Liver (tissue), 8 donors: ENCODE measurements at regions not wholly inside any gene's neighbourhood (a gene's known extent, or its start where the extent isn't known, plus 50 kb on each side); places are given as distances from the start of the nearest gene placed in this dataset.

Experiments
- DNase-seq: peaks from one replicate; pipeline ENCODE4 v3.0.0-alpha.2; 2017; ENCODE audit warnings: low spot score
- H3K27ac ChIP-seq, 2 donors: one replicate each; pipeline ENCODE4 v1.7.0; 2013; ENCODE audit warnings: inconsistent platforms in 2 of 2, low read length in 2 of 2, control low read depth in 1 of 2, low read depth in 1 of 2, mild to moderate bottlenecking in 1 of 2
- H3K27me3 ChIP-seq, 4 donors: one replicate each; pipeline versions ENCODE4 v1.6.1 to v1.7.0; 2013; ENCODE audit warnings: low read length in 3 of 4, inconsistent platforms in 1 of 4, mild to moderate bottlenecking in 1 of 4, moderate library complexity in 1 of 4; ENCODE audit not compliant: control insufficient read depth in 4 of 4, insufficient read depth in 4 of 4
- H3K36me3 ChIP-seq, 4 donors: one replicate each; pipeline versions ENCODE4 v1.6.1 to v1.7.0; 2013; ENCODE audit warnings: low read length in 3 of 4, mild to moderate bottlenecking in 3 of 4, low read depth in 1 of 4, moderate library complexity in 1 of 4; ENCODE audit not compliant: control insufficient read depth in 4 of 4, insufficient read depth in 3 of 4
- H3K4me1 ChIP-seq, 4 donors: one replicate each; pipeline versions ENCODE4 v1.6.1 to v1.7.0; 2013; ENCODE audit warnings: low read length in 3 of 4, mild to moderate bottlenecking in 3 of 4, moderate library complexity in 1 of 4; ENCODE audit not compliant: control insufficient read depth in 4 of 4, insufficient read depth in 4 of 4
- H3K4me3 ChIP-seq, 3 donors: one replicate each; pipeline versions ENCODE4 v1.6.1 to v1.7.0; 2013; ENCODE audit warnings: low read length in 3 of 3, control low read depth in 1 of 3, low read depth in 1 of 3, mild to moderate bottlenecking in 1 of 3
- H3K9ac ChIP-seq, 2 donors: one replicate each; pipeline ENCODE4 v1.7.0; 2013; ENCODE audit warnings: low read length in 2 of 2, mild to moderate bottlenecking in 2 of 2, moderate library complexity in 2 of 2, control low read depth in 1 of 2, low read depth in 1 of 2
- H3K9me3 ChIP-seq, 4 donors: one replicate each; pipeline versions ENCODE4 v1.6.1 to v1.7.0; 2013; ENCODE audit warnings: low read length in 3 of 4; ENCODE audit not compliant: control insufficient read depth in 4 of 4
- ATF3 ChIP-seq: IDR thresholded peaks from 2 replicates; pipeline ENCODE4 v1.6.1; 2016; ENCODE audit warnings: antibody characterized with exemption
- CTCF ChIP-seq: fragments of 150-350 bp; IDR thresholded peaks from 2 replicates; pipeline ENCODE4 v1.5.1; 2017; ENCODE audit warnings: improper control_type of control experiment, low read depth, low read length; ENCODE audit not compliant: missing input control
- FOXA2 ChIP-seq: IDR thresholded peaks from 2 replicates; pipeline ENCODE4 v1.6.1; 2016; ENCODE audit warnings: antibody characterized with exemption
- GABPA ChIP-seq, 2 donors: IDR thresholded peaks in 1 of 2; conservative IDR thresholded peaks in 1 of 2; 2 replicates each; pipeline ENCODE4 v1.6.1; 2016; ENCODE audit warnings: antibody characterized with exemption in 2 of 2, mild to moderate bottlenecking in 1 of 2, moderate library complexity in 1 of 2
- HNF4A ChIP-seq, 2 donors: conservative IDR thresholded peaks; 2 replicates each; pipeline ENCODE4 v1.6.1; 2016; ENCODE audit warnings: antibody characterized with exemption in 2 of 2, mild to moderate bottlenecking in 2 of 2
- HNF4G ChIP-seq: IDR thresholded peaks from 2 replicates; pipeline ENCODE4 v1.6.1; 2016; ENCODE audit warnings: antibody characterized with exemption
- MAX ChIP-seq: IDR thresholded peaks from 2 replicates; pipeline ENCODE4 v1.6.1; 2016; ENCODE audit warnings: antibody characterized with exemption
- NR2F2 ChIP-seq: IDR thresholded peaks from 2 replicates; pipeline ENCODE4 v1.6.1; 2016; ENCODE audit warnings: antibody characterized with exemption
- RAD21 ChIP-seq, 2 donors: IDR thresholded peaks; 2 replicates each; pipeline ENCODE4 v1.6.1; 2016; ENCODE audit warnings: antibody characterized with exemption in 2 of 2, mild to moderate bottlenecking in 2 of 2
- REST ChIP-seq: IDR thresholded peaks from 2 replicates; pipeline ENCODE4 v1.6.1; 2016; ENCODE audit warnings: antibody characterized with exemption, mild to moderate bottlenecking
- RXRA ChIP-seq, 2 donors: IDR thresholded peaks; 2 replicates each; pipeline ENCODE4 v1.6.1; 2017 to 2018; ENCODE audit warnings: antibody characterized with exemption in 2 of 2, mild to moderate bottlenecking in 1 of 2
- YY1 ChIP-seq: IDR thresholded peaks from 2 replicates; pipeline ENCODE4 v1.6.1; 2016; ENCODE audit warnings: antibody characterized with exemption, mild to moderate bottlenecking
- ZBTB33 ChIP-seq: IDR thresholded peaks from 2 replicates; pipeline ENCODE4 v1.6.1; 2016; ENCODE audit warnings: antibody characterized with exemption
- WGBS: extraction: QIAGEN DNeasy Blood & Tissue Kit; methylation state at CpG from one replicate; pipeline ENCODE4 v1.1.7; 2013; 5-methylcytosine and 5-hydroxymethylcytosine counted together
- donor health status: healthy.
- donor health status: healthy.
- donor health status: healthy.
- donor health status: healthy.
- donor health status: healthy.

GRCh38 chr1:234743791-234744611, 134.0 kb upstream of the IRF2BP2 start:
- 76% methylated on average over 18 of the region's 18 CpGs for WGBS
- Histone ChIP-seq H3K27me3 (no peaks in the 10 kb centered on the region), H3K36me3 (no peaks in the 10 kb centered on the region), H3K4me1 (no peaks in the 10 kb centered on the region), H3K9ac (no peak overlapping the region), H3K4me3 (no peak overlapping the region), H3K27ac (no peak overlapping the region), H3K9me3 (no peaks in the 10 kb centered on the region)
- TF ChIP-seq RXRA (IDR thresholded peaks at IDR 0.05), result no peak
- no peak for TF ChIP-seq ZBTB33
- no peak for TF ChIP-seq FOXA2
- TF ChIP-seq MAX, result no peak
- no peak for TF ChIP-seq NR2F2
- no peak for DNase-seq

- WGBS, result 77% methylated on average over 10 of the region's 10 CpGs
Observed at GRCh38 chr1:234742622-234743021, 132.6 kb upstream of the IRF2BP2 start.

GRCh38 chr1:234737967-234738314, 128.0 kb upstream of the IRF2BP2 start:
- DNase-seq, result no peak
- H3K36me3 ChIP-seq, result no peaks in the 10 kb centered on the region
- H3K4me1 ChIP-seq, result no peaks in the 10 kb centered on the region
- 92% methylated on average over 6 of the region's 6 CpGs for WGBS
- H3K9me3 ChIP-seq, result no peaks in the 10 kb centered on the region
- no peak for TF ChIP-seq ATF3
- TF ChIP-seq RAD21 (IDR thresholded peaks at IDR 0.05), result no peak
- no peak for TF ChIP-seq CTCF
- TF ChIP-seq REST, result no peak
- TF ChIP-seq MAX, result no peak
- TF ChIP-seq GABPA (IDR thresholded peaks at IDR 0.05 in 1 of 2, conservative IDR thresholded peaks at IDR 0.05 in 1 of 2), result no peak
- TF ChIP-seq HNF4G, result no peak
- no peak for TF ChIP-seq RXRA (IDR thresholded peaks at IDR 0.05)
- no peak overlapping the region for H3K9ac ChIP-seq
- no peak overlapping the region for H3K27ac ChIP-seq
- no peak overlapping the region for H3K4me3 ChIP-seq
- no peaks in the 10 kb centered on the region for H3K27me3 ChIP-seq

More at GRCh38 chr1:234742622-234743021, 132.6 kb upstream of the IRF2BP2 start:
- Histone ChIP-seq H3K9ac (no peak overlapping the region), H3K27ac (no peak overlapping the region), H3K9me3 (no peaks in the 10 kb centered on the region), H3K4me1 (no peaks in the 10 kb centered on the region), H3K36me3 (no peaks in the 10 kb centered on the region), H3K4me3 (no peak overlapping the region), H3K27me3 (no peaks in the 10 kb centered on the region)
- no peak for TF ChIP-seq HNF4A (conservative IDR thresholded peaks at IDR 0.05)
- TF ChIP-seq YY1, result no peak
- no peak for DNase-seq
